ENCODE measurements at regions not wholly inside any gene's neighbourhood (a gene's known extent, or its start where the extent isn't known, plus 50 kb on each side); places are given as distances from the start of the nearest gene placed in this dataset.
A peak's percentile ranks its signal among the peaks of the same experiment; 100 is the strongest.

DNA sequence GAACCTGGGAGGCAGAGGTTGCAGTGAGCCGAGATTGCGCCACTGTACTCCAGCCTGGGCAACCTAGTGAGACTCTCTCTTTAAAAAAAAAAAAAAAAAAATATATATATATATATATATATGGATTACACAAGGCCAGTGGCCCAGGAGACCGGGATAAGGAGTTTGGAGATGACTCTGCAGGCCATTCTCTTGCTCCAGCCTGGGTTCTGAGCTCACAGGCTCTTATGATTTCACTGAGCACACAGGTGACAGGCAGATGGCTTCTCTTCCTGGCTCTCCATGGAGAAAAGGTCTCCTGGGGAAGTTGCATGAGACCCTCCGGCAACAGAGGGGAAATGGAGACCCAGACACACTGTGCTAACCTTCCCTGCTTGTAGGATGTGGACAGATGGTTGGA lies 98.7 kb upstream of the VASH1 start:
- Histone ChIP-seq H2AFZ (replicated peaks) (no peak overlapping the region), H3F3A (ENCODE audit: low read depth) (peaks cover 19% of the 10 kb centered on the region), H3K9me3 (ENCODE audit: low read depth) (peaks cover 12% of the 10 kb centered on the region), H3K79me2 (ENCODE audit: low read depth) (no peaks in the 10 kb centered on the region), H3K4me1 (peaks cover 21% of the 10 kb centered on the region), H3K9ac (no peak overlapping the region), H3K36me3 (no peaks in the 10 kb centered on the region), H3K27me3 (no peaks in the 10 kb centered on the region), H3K4me3 (no peak overlapping the region), H3K27ac (no peak overlapping the region), H4K20me1 (ENCODE audit: low read depth) (no peaks in the 10 kb centered on the region), H3K4me2 (no peak overlapping the region)
- H3K27ac Mint-ChIP-seq = peak overlapping the region; percentile 46
- no peak for TF ChIP-seq EZH2phosphoT487 (IDR thresholded peaks at IDR 0.05)
- TF ChIP-seq EZH2 (IDR thresholded peaks at IDR 0.05) = no peak
- TF ChIP-seq CTCF (IDR thresholded peaks at IDR 0.05) = no peak
- H3K27me3 Mint-ChIP-seq (ENCODE audit: insufficient read depth, low read depth) = peaks cover 2% of the 10 kb centered on the region
- peaks cover 29% of the 10 kb centered on the region for H3K4me1 Mint-ChIP-seq
- DNase-seq (ENCODE audit: low spot score) = no peak
- H3K36me3 Mint-ChIP-seq = no peaks in the 10 kb centered on the region
- no peak overlapping the region for H3K4me3 Mint-ChIP-seq
- peaks cover 25% of the 10 kb centered on the region for H3K9me3 Mint-ChIP-seq

DNA sequence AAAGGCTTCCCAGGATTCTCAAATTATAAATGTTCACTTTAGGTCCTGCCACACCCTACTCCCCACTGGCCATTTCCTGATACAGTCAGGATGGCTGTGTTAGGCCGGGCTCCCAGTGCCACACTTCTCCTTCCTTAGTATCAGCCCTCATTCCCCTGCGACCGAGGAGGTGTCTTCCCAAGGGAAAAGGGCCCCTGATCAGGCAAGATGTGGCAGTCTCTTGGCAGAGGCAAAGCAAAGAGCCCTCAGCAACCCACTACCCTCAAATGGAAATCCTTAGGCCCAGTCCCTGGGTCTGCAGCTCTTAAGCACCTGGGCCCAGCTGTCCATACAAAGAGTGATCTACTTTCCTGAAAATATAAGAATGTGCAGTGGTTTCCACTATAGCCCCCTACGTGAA lies 96.5 kb upstream of the VASH1 start:
- TF ChIP-seq CTCF (IDR thresholded peaks at IDR 0.05) (no peak), EZH2 (IDR thresholded peaks at IDR 0.05) (no peak), EZH2phosphoT487 (IDR thresholded peaks at IDR 0.05) (no peak)
- Histone ChIP-seq H2AFZ (replicated peaks) (peak overlapping the region; percentile 7), H3K27me3 (no peaks in the 10 kb centered on the region), H3K4me1 (peaks cover 21% of the 10 kb centered on the region), H3F3A (ENCODE audit: low read depth) (peaks cover 24% of the 10 kb centered on the region), H3K79me2 (ENCODE audit: low read depth) (no peaks in the 10 kb centered on the region), H3K9ac (no peak overlapping the region), H3K9me3 (ENCODE audit: low read depth) (peaks cover 6% of the 10 kb centered on the region), H4K20me1 (ENCODE audit: low read depth) (no peaks in the 10 kb centered on the region), H3K4me2 (no peak overlapping the region), H3K27ac (no peak overlapping the region), H3K4me3 (no peak overlapping the region), H3K36me3 (no peaks in the 10 kb centered on the region)
- DNase-seq (ENCODE audit: low spot score) = no peak
- peaks cover 4% of the 10 kb centered on the region for H3K27me3 Mint-ChIP-seq (ENCODE audit: insufficient read depth, low read depth)
- H3K4me3 Mint-ChIP-seq = peak overlapping the region; percentile 30
- H3K4me1 Mint-ChIP-seq = peaks cover 29% of the 10 kb centered on the region
- peak overlapping the region; percentile 89 for H3K27ac Mint-ChIP-seq
- H3K9me3 Mint-ChIP-seq = peaks cover 25% of the 10 kb centered on the region
- peaks cover 6% of the 10 kb centered on the region for H3K36me3 Mint-ChIP-seq

GRCh38 chr14:76666746-76667145 lies 94.5 kb upstream of the VASH1 start:
- Mint-ChIP-seq H3K4me3 (peak overlapping the region; percentile 33), H3K27ac (peak overlapping the region; percentile 91), H3K36me3 (peaks cover 6% of the 10 kb centered on the region), H3K9me3 (peaks cover 26% of the 10 kb centered on the region), H3K4me1 (peaks cover 29% of the 10 kb centered on the region), H3K27me3 (ENCODE audit: insufficient read depth, low read depth) (peaks cover 4% of the 10 kb centered on the region)
- H3K9ac ChIP-seq = no peak overlapping the region
- H3K36me3 ChIP-seq = no peaks in the 10 kb centered on the region
- H2AFZ ChIP-seq (replicated peaks) = peak overlapping the region; percentile 70
- peak overlapping the region; percentile 69 for H3K4me2 ChIP-seq
- peaks cover 21% of the 10 kb centered on the region for H3K4me1 ChIP-seq
- DNase-seq (ENCODE audit: low spot score) = peak; percentile 78
- H3K9me3 ChIP-seq (ENCODE audit: low read depth) = peaks cover 6% of the 10 kb centered on the region
- no peaks in the 10 kb centered on the region for H4K20me1 ChIP-seq (ENCODE audit: low read depth)
- peaks cover 24% of the 10 kb centered on the region for H3F3A ChIP-seq (ENCODE audit: low read depth)
- peak overlapping the region; percentile 23 for H3K4me3 ChIP-seq
- peak overlapping the region; percentile 73 for H3K27ac ChIP-seq
- H3K79me2 ChIP-seq (ENCODE audit: low read depth) = no peaks in the 10 kb centered on the region
- TF ChIP-seq EZH2phosphoT487 (IDR thresholded peaks at IDR 0.05) (no peak), CTCF (IDR thresholded peaks at IDR 0.05) (no peak), EZH2 (IDR thresholded peaks at IDR 0.05) (no peak)
- no peaks in the 10 kb centered on the region for H3K27me3 ChIP-seq
